Omental fat pad (tissue), 3 donors: ENCODE measurements at regions not wholly inside any gene's neighbourhood (a gene's known extent, or its start where the extent isn't known, plus 50 kb on each side); places are given as distances from the start of the nearest gene placed in this dataset.

Experiments used
- ATAC-seq: fragments of 150-250 bp; one replicate; pipeline ENCODE4 v1.9.1; 2016; ENCODE audit warnings: mild to moderate bottlenecking, moderate library complexity; ENCODE audit not compliant: low FRiP score
- DNase-seq: peaks from one replicate; pipeline ENCODE4 v3.0.0-alpha.2; 2019; ENCODE audit warnings: low spot score
- CTCF ChIP-seq, 3 donors: fragments of 450-650 bp; IDR thresholded peaks; one replicate each; pipeline ENCODE4 v1.5.1; 2016 to 2017; ENCODE audit warnings: antibody characterized with exemption in 3 of 3, mild to moderate bottlenecking in 3 of 3, moderate library complexity in 2 of 3

- ATAC-seq: no peak
- no peak for TF ChIP-seq CTCF (IDR thresholded peaks at IDR 0.05)
- DNase-seq: no peak
Measured at GRCh38 chr1:59100708-59101374, 196.1 kb upstream of the FGGY start.

GRCh38 chr1:59101518-59101917 lies 195.4 kb upstream of the FGGY start:
- TF ChIP-seq CTCF (IDR thresholded peaks at IDR 0.05): no peak
- no peak for DNase-seq
- ATAC-seq: no peak

- DNase-seq (no peak), ATAC-seq (no peak)
- no peak for TF ChIP-seq CTCF (IDR thresholded peaks at IDR 0.05)
Measured at GRCh38 chr1:59103457-59103856, 193.4 kb upstream of the FGGY start.

GRCh38 chr1:59104191-59104760 lies 192.6 kb upstream of the FGGY start:
- no peak for TF ChIP-seq CTCF (IDR thresholded peaks at IDR 0.05)
- DNase-seq (no peak), ATAC-seq (no peak)

GRCh38 chr1:59105548-59106507 lies 191.1 kb upstream of the FGGY start:
- DNase-seq (no peak), ATAC-seq (peak; percentile 49)
- no peak for TF ChIP-seq CTCF (IDR thresholded peaks at IDR 0.05)

- ATAC-seq (no peak), DNase-seq (no peak)
- no peak for TF ChIP-seq CTCF (IDR thresholded peaks at IDR 0.05)
Measured at GRCh38 chr1:59107516-59107915, 189.4 kb upstream of the FGGY start.
